ENCODE measurements at regions not wholly inside any gene's neighbourhood (a gene's known extent, or its start where the extent isn't known, plus 50 kb on each side); places are given as distances from the start of the nearest gene placed in this dataset.

GRCh38 chr17:34847938-34848337, 113.3 kb downstream of the CCT6B start:
- Histone ChIP-seq H3K27ac (no peak overlapping the region), H3K4me3 (no peak overlapping the region)
- TF ChIP-seq, protein P1, sequence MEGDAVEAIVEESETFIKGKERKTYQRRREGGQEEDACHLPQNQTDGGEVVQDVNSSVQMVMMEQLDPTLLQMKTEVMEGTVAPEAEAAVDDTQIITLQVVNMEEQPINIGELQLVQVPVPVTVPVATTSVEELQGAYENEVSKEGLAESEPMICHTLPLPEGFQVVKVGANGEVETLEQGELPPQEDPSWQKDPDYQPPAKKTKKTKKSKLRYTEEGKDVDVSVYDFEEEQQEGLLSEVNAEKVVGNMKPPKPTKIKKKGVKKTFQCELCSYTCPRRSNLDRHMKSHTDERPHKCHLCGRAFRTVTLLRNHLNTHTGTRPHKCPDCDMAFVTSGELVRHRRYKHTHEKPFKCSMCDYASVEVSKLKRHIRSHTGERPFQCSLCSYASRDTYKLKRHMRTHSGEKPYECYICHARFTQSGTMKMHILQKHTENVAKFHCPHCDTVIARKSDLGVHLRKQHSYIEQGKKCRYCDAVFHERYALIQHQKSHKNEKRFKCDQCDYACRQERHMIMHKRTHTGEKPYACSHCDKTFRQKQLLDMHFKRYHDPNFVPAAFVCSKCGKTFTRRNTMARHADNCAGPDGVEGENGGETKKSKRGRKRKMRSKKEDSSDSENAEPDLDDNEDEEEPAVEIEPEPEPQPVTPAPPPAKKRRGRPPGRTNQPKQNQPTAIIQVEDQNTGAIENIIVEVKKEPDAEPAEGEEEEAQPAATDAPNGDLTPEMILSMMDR (IDR thresholded peaks at IDR 0.05) = no peak
- no peak for DNase-seq (ENCODE audit: low spot score)

DNA sequence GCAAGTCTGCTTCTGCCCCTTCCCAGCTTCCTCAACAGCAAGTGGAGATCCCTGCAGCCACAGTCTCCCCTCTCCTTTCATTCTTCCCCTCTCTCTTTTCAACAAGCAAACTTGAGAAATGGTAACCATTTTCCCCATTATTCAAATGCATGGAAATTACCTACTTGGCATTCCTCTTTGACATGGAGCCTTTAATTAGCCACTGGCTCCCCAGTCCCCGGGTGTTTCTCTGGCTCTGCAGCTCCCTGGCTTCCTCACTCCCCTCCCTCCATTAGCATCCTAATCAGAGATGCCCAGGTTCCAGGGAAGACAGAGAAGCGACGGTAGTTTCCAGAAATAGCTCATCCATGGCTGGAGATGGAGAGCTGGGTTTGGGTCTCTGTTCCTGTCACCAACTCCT, 116.0 kb downstream of the CCT6B start:
- Histone ChIP-seq H3K27ac (no peak overlapping the region), H3K4me3 (no peak overlapping the region)
- DNase-seq (ENCODE audit: low spot score) = no peak
- TF ChIP-seq, protein P1 (IDR thresholded peaks at IDR 0.05) = no peak

DNA sequence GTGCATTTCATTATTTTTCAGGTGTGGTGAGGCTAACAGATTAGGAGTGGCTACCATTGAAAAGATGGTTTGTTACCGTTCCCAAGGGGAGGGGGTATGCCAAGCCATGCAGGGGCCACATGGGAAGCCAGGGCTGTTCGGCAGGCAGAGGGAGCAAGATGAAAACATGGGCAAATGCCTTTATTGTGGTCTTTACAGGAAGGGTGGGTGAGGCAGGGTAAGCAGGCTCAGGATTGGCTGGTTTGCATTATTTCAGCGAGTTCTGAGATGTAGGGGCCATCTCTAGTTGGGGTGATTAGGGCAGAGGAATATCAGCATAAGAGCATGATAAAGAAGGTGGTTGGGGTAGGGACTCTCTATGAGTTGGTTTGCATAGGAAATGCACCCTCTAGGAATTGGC, 117.6 kb downstream of the CCT6B start:
- H3K27ac ChIP-seq = no peak overlapping the region
- no peak for DNase-seq (ENCODE audit: low spot score)
- no peak overlapping the region for H3K4me3 ChIP-seq
- TF ChIP-seq, protein P1 (IDR thresholded peaks at IDR 0.05) = no peak

DNA sequence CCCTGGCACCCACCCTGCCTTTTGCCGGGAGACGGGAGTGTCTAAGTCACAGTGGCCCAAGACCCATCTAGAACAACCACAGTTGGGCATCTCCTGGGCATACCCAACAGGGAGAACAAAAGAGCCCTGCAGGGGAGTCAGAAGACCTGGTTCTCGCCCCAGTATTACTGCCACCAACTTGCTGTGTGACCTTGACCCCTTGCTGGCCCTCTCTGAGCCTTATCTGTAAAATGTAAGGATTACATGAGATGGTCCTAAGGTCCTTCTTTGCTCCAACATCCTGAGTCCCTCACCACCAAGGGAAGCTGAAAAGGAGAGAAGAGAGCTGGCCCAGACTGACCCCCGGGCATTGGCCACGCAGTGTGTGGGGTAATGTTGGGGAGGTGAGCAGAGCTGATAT, 119.0 kb downstream of the CCT6B start:
- no peak for DNase-seq (ENCODE audit: low spot score)
- Histone ChIP-seq H3K4me3 (no peak overlapping the region), H3K27ac (no peak overlapping the region)
- TF ChIP-seq, protein P1 (IDR thresholded peaks at IDR 0.05) = no peak

DNA sequence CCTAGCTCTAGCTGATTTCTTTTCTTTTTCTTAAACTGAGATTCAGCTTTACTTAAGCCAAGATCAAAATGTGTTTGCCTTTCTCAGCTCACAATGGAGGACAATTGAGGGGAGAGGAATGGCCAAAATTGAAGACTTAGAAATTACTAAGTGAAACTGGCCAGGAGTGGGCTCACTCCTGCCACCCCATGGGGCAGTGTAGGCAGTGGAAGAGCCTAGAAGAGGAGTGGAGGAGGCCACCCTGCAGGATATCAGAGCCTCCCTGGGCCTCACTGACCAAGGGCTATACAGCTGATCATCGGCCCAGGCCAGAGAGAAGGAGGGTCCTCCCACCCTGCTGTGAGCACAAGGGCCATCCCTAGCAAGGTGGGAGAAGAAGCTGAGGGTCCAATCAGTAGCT, 119.8 kb downstream of the CCT6B start:
- no peak for DNase-seq (ENCODE audit: low spot score)
- TF ChIP-seq, protein P1 (IDR thresholded peaks at IDR 0.05) = no peak
- H3K4me3 ChIP-seq = no peak overlapping the region
- no peak overlapping the region for H3K27ac ChIP-seq

- no peak for DNase-seq (ENCODE audit: low spot score)
- no peak overlapping the region for H3K4me3 ChIP-seq
- H3K27ac ChIP-seq = no peak overlapping the region
- TF ChIP-seq, protein P1 (IDR thresholded peaks at IDR 0.05) = no peak
Observed at GRCh38 chr17:34840750-34841149, 120.5 kb downstream of the CCT6B start.

- TF ChIP-seq, protein P1 (IDR thresholded peaks at IDR 0.05) = no peak
- no peak overlapping the region for H3K4me3 ChIP-seq
- no peak for DNase-seq (ENCODE audit: low spot score)
- H3K27ac ChIP-seq = no peak overlapping the region
Observed at GRCh38 chr17:34837876-34838478, 123.3 kb downstream of the CCT6B start.

Data from coronary artery (tissue), 2 donors.